ENCODE measurements at regions not wholly inside any gene's neighbourhood (a gene's known extent, or its start where the extent isn't known, plus 50 kb on each side); places are given as distances from the start of the nearest gene placed in this dataset.

DNA sequence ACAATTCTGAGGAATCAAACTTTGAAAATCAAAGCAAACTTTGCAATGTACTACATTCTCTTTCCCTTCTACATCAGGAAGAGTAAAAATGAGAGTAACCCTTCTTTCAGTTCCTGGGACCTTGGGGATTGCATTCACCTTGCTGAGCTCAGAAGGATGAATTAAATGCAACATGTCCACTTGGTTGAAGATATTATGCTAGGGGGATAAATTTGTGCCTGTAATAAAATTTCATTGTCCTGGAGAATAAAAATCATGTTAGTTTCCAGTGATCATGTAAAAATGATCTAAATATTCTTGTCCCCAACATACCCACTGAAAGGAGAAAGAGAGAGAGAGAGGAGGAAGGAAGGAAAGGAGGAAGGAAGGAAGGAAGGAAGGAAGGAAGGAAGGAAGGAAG is 587.1 kb upstream of the NEGR1 start:
- TF ChIP-seq, protein P1, sequence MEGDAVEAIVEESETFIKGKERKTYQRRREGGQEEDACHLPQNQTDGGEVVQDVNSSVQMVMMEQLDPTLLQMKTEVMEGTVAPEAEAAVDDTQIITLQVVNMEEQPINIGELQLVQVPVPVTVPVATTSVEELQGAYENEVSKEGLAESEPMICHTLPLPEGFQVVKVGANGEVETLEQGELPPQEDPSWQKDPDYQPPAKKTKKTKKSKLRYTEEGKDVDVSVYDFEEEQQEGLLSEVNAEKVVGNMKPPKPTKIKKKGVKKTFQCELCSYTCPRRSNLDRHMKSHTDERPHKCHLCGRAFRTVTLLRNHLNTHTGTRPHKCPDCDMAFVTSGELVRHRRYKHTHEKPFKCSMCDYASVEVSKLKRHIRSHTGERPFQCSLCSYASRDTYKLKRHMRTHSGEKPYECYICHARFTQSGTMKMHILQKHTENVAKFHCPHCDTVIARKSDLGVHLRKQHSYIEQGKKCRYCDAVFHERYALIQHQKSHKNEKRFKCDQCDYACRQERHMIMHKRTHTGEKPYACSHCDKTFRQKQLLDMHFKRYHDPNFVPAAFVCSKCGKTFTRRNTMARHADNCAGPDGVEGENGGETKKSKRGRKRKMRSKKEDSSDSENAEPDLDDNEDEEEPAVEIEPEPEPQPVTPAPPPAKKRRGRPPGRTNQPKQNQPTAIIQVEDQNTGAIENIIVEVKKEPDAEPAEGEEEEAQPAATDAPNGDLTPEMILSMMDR (IDR thresholded peaks at IDR 0.05) = no peak
- H3K9me3 ChIP-seq = no peaks in the 10 kb centered on the region

DNA sequence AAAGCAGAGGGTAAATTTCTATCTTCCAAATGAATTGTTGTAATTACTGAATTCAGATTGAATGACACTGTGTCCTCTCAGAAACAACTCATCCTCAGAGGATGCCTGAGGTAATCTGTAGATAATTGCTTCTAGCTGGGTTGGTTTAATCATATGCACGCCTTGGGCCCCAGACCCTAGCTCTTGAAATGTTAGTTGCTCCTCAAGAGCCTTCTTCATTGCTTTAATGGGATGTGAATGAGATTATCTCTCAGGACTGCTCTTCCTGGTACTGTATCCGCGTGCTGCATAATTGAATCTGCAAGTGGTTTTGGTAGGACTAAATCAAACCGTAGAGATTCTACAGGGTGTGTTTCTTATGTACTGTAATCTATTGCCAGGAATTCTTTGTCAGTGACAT is 569.3 kb upstream of the NEGR1 start:
- DNase-seq (ENCODE audit: low spot score) (no peak), ATAC-seq (ENCODE audit: insufficient number of reproducible peaks, low FRiP score, low read depth) (no peak)
- TF ChIP-seq, protein P1 (IDR thresholded peaks at IDR 0.05) = no peak
- no peaks in the 10 kb centered on the region for H3K4me1 ChIP-seq (ENCODE audit: control insufficient read depth in 1 of 2, low read depth in 2 of 2)
- H3K9me3 ChIP-seq = no peaks in the 10 kb centered on the region
- no peaks in the 10 kb centered on the region for H3K36me3 ChIP-seq
- H3K27ac ChIP-seq = no peak overlapping the region
- no peaks in the 10 kb centered on the region for H3K27me3 ChIP-seq (replicated peaks; ENCODE audit: insufficient read depth)
- H3K4me3 ChIP-seq = no peak overlapping the region

More for the DNA sequence above, 587.1 kb upstream of the NEGR1 start:
- Histone ChIP-seq H3K36me3 (no peaks in the 10 kb centered on the region), H3K27ac (no peak overlapping the region), H3K4me3 (no peak overlapping the region), H3K4me1 (ENCODE audit: control insufficient read depth in 1 of 2, low read depth in 2 of 2) (no peaks in the 10 kb centered on the region), H3K27me3 (replicated peaks; ENCODE audit: insufficient read depth) (no peaks in the 10 kb centered on the region)
- DNase-seq (ENCODE audit: low spot score) (no peak), ATAC-seq (ENCODE audit: insufficient number of reproducible peaks, low FRiP score, low read depth) (no peak)

DNA sequence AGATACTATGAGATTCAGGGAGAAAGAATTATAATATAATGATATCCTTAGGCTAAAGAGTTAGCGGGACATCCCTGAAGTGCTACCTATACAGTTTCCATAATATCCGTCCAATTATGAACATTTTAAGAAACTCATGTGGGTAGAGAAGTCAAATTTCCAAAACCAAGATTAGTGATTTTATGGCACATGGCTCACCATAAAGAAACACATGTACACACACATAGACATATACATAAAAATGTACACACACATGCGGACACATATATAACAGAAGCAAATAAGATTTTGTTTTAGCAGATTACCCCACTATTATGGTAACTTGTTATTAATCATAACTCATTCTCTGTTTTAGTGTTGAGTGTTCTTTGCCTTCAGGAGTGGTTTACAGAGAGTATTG is 566.7 kb upstream of the NEGR1 start:
- TF ChIP-seq, protein P1 (IDR thresholded peaks at IDR 0.05) = no peak
- H3K27me3 ChIP-seq (replicated peaks; ENCODE audit: insufficient read depth) = no peaks in the 10 kb centered on the region
- H3K36me3 ChIP-seq = no peaks in the 10 kb centered on the region
- H3K4me1 ChIP-seq (ENCODE audit: control insufficient read depth in 1 of 2, low read depth in 2 of 2) = no peaks in the 10 kb centered on the region
- H3K27ac ChIP-seq = no peak overlapping the region
- H3K4me3 ChIP-seq = no peak overlapping the region
- no peak for DNase-seq (ENCODE audit: low spot score)
- H3K9me3 ChIP-seq = no peaks in the 10 kb centered on the region
- ATAC-seq (ENCODE audit: insufficient number of reproducible peaks, low FRiP score, low read depth) = no peak

DNA sequence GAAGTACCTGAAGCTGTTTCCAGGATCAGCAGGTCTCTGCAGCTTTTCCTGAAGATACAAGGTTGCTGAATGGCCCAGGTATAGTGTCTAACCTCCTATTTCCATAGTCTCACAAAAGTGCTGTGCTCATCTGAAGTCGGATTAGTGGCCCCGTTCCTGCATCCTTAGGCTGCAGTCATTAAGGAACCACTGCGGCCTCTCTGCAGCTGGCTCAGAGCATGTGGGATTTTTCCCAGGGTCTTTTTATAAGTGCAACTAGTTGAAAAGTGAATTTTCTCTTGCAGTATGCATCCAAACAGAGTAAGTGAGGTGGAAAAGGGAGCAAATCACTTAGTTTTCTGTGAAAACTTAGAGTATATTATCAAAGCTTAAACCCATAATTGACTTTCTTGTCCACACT is 565.3 kb upstream of the NEGR1 start:
- ATAC-seq (ENCODE audit: insufficient number of reproducible peaks, low FRiP score, low read depth) (no peak), DNase-seq (ENCODE audit: low spot score) (no peak)
- no peak overlapping the region for H3K27ac ChIP-seq
- TF ChIP-seq, protein P1 (IDR thresholded peaks at IDR 0.05) = no peak
- no peaks in the 10 kb centered on the region for H3K4me1 ChIP-seq (ENCODE audit: control insufficient read depth in 1 of 2, low read depth in 2 of 2)
- H3K36me3 ChIP-seq = no peaks in the 10 kb centered on the region
- H3K9me3 ChIP-seq = no peaks in the 10 kb centered on the region
- H3K4me3 ChIP-seq = no peak overlapping the region
- H3K27me3 ChIP-seq (replicated peaks; ENCODE audit: insufficient read depth) = no peaks in the 10 kb centered on the region

DNA sequence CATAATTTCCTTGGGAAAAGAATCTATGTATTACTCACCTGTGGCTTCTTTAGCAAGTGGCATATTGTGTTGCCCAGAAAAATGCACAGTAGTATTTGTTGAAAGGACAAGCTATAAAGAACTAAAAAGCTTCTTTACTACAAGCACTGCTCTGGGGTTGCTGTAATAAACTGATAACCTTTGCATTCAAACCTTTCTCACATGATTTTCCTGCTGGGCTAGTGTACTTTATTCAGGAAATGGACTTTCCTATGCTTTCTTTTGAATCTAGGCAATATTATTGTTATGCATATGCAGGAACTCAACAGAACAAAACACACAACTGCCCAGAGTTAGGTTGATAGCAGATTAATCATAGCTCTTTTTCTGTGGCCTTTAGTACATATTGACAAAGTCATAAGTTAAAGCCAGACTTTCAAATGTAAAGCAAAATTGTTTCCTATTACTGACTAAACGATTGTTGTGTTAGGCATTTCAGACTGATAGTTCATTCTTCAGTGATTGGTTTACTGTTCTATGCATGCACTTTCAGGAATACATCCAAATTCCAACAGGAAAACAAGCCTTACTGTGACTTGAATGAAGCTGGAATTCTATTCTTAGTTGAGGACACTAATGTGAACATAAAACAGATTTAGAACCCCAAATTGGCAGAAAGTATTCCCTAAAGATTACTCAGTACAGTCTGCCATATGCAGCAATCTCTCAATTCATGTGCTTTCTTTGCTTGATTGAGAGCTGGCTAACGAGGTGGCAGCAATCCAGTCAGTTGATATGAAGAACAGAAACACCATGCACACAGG is 564.3 kb upstream of the NEGR1 start:
- Histone ChIP-seq H3K4me1 (ENCODE audit: control insufficient read depth in 1 of 2, low read depth in 2 of 2) (no peaks in the 10 kb centered on the region), H3K4me3 (no peak overlapping the region), H3K36me3 (no peaks in the 10 kb centered on the region), H3K9me3 (no peaks in the 10 kb centered on the region), H3K27me3 (replicated peaks; ENCODE audit: insufficient read depth) (no peaks in the 10 kb centered on the region), H3K27ac (no peak overlapping the region)
- TF ChIP-seq, protein P1 (IDR thresholded peaks at IDR 0.05) = no peak
- ATAC-seq (ENCODE audit: insufficient number of reproducible peaks, low FRiP score, low read depth) = no peak
- DNase-seq (ENCODE audit: low spot score) = no peak

Measured in thoracic aorta (tissue), 2 donors.